Amniotic stem cell (primary cell): ENCODE measurements at regions not wholly inside any gene's neighbourhood (a gene's known extent, or its start where the extent isn't known, plus 50 kb on each side); places are given as distances from the start of the nearest gene placed in this dataset.

Source experiments
- DNase-seq: peaks from one replicate; lab custom pipeline; 2025; lab: John Stamatoyannopoulos, UW

DNA sequence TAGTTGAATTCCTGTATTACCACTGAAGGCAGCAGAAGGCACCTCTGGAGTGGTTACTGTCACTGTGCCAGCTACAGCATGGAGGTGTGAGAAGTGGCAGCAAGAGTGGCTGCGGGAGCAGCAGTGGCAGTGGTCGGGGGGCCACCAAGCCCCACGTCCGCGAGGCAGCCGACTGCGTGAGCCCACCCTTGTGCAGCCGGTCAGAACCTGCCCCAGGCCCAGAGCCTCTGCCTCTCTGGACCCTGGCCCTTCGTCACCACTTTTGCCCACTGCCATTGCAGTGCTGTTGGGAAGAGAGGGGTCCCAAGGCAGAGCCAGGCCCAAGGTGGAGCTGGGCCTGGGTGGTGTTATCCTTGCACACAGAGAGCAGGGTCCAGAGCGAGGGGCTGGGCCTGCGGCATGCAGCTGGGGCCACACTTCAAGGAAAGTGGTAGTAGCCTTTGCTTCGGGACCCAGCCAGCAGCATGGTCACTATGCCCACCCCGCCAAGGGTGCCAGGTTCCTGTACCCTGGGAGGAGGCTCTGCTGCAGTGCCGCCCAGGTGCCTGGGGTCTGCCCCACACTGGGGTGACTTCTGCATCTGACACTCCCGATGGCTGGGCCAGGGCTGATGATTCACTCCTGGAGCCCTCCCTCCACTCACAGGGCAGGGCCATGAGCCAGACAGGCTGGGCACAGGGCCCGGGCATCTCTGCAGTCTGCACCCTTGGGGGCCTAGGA lies 450.1 kb upstream of the LRATD1 start:
- DNase-seq = no peak

DNA sequence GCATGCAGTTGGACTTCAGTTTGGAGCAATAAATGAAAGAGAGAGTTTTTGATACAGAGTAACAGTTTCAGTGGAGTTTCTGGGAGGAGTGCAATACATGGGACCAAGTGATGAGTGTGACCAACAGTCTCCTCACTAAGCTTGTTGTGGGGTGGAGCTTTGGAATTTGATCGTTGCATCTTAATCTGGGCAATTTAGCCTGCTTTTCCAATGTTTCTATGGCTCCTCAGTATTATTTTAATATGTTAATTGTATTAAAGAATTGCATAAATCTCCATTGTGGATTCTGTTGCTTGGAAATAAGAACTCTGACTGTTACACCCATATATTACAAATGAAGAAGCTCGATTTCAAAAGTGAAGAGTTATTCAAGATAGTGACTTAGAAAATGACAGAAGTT lies 446.6 kb upstream of the LRATD1 start:
- DNase-seq = no peak

- no peak for DNase-seq
These were observed 444.1 kb upstream of the LRATD1 start for GRCh38 chr2:14188446-14188845.

DNA sequence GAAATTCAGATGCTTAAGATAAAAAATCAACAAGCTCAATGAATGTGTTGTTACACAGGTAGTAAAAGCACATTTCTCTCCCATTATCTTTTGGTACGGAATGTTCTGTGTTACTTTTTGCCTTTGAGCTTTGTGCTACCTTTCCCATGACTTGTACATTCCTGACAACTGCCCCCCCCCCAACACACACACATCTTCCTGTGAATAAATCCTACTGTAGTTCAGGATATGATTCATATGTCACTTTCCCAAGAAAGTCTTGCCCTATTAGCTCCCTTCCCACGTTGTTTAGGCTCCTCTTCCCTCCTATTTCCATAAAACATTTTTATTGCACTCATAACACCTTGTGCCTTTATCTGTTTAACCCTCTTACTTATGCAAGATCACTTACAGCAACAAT lies 442.6 kb upstream of the LRATD1 start:
- no peak for DNase-seq

DNA sequence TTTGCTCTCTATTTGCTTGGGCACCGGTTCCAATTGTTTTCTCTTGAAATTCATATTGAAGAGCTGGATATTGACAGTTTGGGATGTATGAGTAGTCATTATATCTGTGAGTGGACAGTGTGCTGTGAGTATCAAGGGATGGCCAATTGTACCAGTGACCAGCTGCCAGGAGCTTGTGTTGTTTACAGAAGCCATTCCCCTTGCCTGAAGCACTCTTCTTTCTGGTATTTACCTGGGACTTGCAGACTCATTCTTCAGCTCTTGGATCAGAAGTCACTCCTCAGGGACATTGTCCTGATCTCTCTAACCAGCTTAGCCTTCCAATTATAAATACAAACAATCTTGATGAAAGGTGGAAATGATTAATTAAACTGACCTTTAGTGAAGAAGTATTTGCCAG lies 438.3 kb upstream of the LRATD1 start:
- no peak for DNase-seq

DNA sequence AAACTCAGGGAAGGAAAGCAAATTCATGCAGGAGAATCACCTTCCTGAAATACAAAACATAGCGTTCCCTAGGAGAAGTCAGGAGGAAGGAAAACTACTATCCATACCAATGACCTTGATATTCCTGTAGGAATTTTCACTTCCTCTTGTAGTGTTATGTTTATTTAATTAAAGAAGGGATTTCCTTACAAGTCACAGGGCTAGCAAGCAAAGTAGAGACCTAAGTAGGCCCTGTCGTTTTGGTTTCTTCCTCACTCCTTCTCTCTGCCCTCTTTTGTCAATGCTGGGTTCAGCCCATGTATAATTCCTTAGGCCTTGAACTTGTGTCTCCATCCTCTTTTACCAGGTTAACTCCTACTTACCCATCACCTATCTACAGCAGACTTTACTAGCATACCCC lies 435.2 kb upstream of the LRATD1 start:
- no peak for DNase-seq

DNA sequence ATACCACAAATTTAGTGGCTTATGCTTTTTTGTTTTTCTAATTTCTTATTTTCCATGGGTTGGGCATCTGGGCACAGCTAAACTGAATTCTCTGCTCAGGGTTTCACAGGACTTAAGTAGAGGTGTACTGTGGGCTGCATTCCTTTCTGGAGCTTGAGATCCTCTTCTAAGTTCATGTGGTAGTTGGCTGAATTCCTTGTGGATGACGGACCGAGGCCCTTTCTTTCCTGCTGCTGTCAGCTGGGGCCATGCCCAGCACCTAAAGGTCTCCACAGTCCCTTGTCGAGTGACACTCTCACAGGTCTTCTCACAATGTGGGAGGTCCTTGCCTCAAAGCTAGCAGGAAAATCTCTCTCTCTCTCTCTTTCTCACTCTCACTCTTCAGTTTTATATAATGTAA lies 433.5 kb upstream of the LRATD1 start:
- no peak for DNase-seq

GRCh38 chr2:14219306-14219705 lies 413.2 kb upstream of the LRATD1 start:
- no peak for DNase-seq

- no peak for DNase-seq
These were observed 412.4 kb upstream of the LRATD1 start for GRCh38 chr2:14220101-14220500.

DNA sequence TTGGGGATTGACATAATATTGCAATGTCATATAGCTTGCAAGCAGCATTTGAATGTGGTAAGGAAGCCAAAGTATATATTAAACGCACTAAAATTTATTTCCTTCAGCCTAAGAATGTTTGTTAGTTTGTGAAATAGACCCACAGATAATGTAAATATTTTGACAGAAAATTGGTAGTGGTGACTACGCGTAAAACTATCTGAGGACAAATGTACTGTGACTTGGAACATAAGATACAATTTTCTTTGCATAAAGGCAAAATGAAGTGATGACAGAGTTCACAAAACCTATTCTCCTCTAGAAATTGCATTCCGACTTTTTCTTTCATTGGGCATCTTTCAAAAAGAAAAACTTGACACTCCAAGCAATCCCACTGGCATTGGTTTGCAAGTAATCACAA lies 411.1 kb upstream of the LRATD1 start:
- DNase-seq = no peak

GRCh38 chr2:14223576-14223975 lies 408.9 kb upstream of the LRATD1 start:
- no peak for DNase-seq

DNA sequence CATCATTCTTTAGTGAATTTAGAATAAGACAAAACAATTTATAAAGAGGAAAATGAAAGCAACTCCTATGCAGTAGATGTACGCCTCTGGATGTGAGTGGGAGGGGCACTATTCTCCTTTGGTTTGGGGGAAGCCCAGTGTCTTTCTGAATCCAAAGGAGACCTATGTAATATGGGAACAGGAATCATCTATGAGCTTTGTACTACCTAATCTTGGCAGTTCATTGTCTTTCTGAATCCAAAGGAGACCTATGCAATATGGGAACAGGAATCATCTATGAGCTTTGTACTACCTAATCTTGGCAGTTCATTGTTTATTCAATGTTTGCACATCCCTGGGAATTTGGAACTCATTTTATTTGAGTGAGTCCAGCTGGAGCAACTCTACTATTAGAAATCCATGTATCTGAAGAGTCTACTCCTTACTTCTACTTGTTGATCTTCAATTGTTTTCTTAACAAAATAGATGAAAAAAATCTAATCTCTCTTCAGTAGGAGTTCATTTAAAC lies 401.1 kb upstream of the LRATD1 start:
- no peak for DNase-seq

DNA sequence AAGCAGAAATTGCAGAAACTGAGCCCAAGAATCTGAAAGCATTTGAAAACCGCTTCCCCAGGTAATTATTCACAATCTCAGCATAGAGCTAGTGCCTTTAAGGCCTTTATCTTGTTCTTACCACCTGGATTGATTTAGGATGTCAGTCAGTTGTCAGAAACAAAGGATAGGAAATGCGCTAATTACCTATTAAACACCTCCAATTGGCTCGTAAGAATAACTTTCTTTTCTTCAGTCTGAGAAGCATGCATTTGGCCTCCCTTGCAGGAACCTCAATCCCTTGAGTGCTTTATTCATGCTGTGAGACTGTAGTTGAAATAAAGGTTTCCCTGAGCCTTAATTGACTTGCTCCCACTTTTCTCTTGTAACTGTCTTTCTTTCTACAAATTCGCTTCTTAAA lies 400.3 kb upstream of the LRATD1 start:
- DNase-seq = no peak

DNA sequence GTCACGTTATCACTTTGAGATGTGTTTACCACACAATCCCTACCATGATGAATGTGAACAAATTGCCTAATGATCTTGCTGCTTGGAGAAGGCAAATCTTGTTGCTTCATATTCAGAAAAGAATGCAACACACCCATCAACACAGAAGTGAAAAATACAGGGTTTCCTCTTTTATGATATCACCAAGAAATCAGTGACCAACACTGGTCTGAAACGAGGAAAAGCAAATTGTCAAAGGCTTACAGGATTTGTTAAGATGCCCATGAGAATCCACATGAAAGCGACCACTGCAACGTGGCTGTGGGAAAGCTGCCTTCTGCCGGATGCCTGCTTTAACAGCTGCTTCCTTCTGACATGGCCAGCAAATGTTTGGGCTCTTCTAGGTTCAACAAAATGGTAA lies 397.6 kb upstream of the LRATD1 start:
- DNase-seq = no peak

DNA sequence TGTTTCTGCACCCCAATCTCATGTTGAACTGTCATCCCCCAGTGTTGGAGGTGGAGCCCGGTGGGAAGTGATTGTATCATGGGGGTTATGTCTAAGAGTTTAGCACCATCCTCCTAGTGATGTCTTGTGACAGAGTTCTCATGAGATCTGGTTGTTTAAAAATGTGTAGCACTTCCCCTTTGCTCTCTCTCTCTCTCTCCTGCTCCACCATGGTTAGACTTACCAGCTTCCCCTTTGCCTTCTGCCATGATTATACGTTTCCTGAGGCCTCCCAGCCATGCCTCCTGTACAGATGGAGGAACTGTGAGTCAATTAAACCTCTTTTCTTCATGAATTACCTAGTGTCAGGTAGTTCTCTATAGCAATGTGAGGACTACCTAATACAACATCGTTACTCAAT lies 396.9 kb upstream of the LRATD1 start:
- DNase-seq = no peak

DNA sequence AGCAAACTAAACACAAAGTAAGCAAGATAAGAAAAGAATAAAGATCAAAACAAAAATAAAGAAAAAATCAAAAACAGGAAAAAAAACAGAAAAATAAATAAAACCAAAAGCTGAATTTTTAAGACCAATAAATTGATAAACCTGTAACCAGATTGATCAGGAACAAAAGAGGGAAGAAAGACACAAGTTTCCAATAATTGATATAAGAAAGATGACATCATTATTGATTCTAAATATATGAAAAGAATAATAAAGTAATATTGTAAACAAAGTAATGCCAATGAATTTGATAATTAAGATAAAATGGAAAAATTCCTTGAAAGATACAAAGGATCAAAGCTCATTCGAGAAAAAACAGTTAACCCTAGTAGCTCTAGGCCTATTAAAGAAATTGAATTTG lies 394.6 kb upstream of the LRATD1 start:
- DNase-seq = no peak

- DNase-seq = no peak
These were observed 392.9 kb upstream of the LRATD1 start for GRCh38 chr2:14239605-14240004.

DNA sequence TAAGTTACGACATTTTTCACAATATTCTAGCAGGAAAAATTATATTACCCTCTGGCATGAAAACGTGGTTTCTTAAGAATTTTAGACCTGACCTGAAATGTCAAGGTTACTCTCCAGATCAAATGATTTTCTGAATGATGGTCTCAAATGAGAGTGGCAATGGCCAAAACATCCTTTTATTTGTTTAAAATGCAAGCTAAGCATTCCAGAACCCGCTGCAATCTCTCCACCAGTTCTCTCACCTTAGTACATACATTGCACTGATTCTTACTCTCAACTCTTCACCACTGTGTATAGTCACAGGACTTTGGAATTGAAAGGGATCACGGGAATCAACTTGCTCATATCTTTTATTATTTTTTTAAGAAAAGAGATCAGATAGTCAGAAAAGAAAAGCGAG lies 391.6 kb upstream of the LRATD1 start:
- no peak for DNase-seq

- no peak for DNase-seq
These were observed 386.6 kb upstream of the LRATD1 start for GRCh38 chr2:14245901-14246300.

- DNase-seq = no peak
These were observed 377.2 kb upstream of the LRATD1 start for GRCh38 chr2:14255135-14255820.

- no peak for DNase-seq
These were observed 375.6 kb upstream of the LRATD1 start for GRCh38 chr2:14256890-14257289.

- DNase-seq = no peak
These were observed 374.6 kb upstream of the LRATD1 start for GRCh38 chr2:14257801-14258507.

- no peak for DNase-seq
These were observed 370.7 kb upstream of the LRATD1 start for GRCh38 chr2:14261771-14262170.
